NCI-H774 (cell line): ENCODE measurements at regions not wholly inside any gene's neighbourhood (a gene's known extent, or its start where the extent isn't known, plus 50 kb on each side); places are given as distances from the start of the nearest gene placed in this dataset.
"Not testable (repeated sequence)": the region's sequence is repeated elsewhere in the genome, so short reads cannot be mapped to it uniquely, and the experiment has no call there.

Experiments
- DNase-seq: peaks from one replicate; lab custom pipeline; 2025; lab: John Stamatoyannopoulos, UW

DNA sequence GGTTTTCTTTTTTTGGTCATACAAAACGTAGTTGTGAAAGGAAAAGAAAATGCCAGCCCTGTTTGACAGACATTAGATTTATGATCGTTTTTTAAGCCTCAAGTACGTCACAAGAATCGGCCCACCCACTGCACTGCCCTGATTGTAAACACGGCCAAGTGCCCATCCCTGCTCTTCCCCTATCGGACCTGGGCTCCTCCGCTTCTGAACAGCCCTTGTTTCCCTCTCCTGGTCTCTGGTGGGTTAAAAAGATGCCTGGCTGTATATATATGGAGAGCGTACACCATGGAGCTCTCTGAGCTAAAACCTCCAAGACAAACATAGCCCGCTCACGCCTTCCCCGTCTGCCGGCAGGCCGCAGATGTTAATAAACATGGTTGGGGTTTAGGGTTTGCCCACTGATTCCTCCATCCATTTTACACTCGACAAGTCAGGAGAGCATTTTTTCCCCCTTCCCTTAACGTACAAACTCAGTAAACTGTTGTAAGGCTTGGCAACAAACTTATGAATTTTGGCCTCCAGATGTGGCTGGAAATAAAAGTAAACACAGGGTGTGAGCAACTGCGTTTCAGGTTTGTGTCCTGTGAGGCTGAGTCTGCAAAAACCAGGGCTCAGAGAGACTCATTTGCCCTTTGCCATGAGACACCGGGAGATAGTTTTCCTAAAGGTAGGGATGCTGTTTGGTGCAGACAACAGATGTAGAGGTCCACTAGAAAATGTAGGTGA lies 325.9 kb downstream of the SOX9 start:
- DNase-seq = no peak

DNA sequence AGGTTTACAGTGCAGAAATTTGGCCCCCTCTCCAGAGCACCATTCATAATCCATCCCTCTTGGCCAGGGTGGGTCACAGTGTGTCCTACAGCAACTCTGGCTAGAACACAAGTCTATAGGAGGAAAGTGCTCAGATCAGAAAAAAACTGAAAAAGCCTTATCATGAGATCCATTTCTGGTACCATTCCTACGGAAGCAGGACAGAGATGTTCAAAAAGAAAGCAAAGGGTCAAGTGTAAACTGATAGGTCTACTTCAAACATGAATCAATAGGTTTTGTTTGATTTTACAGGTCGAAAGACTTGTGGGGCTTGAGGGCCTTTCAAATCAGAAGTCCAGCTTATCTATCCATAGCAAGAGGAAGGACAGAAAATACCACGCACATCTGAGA lies 326.4 kb downstream of the SOX9 start:
- DNase-seq = no peak

DNA sequence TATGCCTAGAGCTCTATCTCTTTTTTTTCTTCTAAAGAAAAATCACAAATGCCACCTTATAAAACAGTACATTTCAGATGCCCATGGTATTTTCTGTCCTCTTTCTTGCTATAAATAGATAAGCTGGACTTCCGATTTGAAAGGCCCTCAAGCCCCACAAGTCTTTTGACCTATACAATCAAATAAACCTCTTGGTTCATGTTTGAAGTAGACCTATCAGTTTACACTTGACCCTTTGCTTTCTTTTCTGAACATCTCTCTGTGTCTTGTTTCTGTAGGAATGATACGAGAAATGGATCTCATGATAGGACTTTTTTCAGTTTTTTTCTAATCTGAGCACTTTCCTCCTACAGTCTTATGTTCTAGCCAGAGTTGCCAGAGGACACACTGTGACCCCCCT lies 327.2 kb downstream of the SOX9 start:
- DNase-seq = no peak

- no peak for DNase-seq
These were observed 331.7 kb downstream of the SOX9 start for GRCh38 chr17:72452286-72453173.

DNA sequence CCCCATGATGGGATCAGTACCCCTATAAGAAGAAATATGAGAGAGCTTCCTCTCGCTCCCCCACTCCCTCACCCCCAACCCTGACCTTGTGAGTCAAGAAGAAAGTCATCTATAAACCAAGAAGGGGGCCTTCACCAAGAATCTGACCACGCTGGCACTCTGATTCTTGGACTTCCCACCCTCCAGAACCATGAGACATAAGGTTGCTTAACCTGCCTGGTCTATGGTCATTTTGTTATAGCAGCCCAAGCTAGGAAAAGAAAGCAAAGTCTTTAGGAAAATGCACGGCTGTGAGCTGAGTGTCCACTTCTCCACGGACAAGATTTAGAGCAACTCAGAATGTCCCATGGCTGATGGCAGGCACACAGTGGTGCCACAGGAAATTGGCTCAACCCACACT lies 333.5 kb downstream of the SOX9 start:
- no peak for DNase-seq

DNA sequence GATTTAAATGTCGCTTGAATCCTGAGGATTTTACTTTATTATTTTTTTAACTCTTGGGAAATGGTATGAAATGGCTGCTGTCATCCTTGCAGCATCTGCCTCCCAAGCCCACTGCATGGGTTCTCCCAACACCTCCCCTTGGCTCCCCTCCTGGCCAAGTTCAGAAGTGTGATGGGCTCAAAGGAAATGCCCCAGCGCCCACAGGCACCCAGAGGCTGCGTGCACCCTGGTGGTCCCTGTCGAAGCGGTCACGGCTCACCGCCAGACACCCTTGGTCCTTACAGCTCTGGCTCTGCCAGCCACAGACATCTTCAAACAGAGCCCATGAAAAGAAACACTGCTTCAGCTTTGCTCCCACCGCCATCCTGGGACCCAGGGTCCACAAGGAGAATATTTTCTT lies 334.7 kb downstream of the SOX9 start:
- no peak for DNase-seq

GRCh38 chr17:72456075-72456474 lies 335.3 kb downstream of the SOX9 start:
- no peak for DNase-seq

DNA sequence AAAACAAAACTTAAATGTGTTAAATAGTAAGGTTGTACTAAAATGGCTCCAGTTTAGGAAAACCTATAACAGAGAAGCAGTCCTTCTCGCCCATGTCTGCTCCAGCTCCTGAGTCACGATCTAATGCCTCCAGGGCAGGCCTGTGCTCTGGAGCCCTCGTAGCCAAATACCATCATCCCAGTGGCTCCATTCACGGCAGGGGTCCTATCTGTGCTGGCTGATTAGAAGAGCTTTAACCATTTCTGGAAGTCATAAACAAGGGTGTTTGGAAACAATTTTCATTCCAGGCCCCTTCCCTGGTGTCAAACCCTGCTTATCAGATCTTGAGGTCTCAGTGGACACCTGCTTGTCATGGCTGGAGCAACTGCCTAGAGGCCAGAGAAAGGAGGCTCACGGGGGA lies 336.9 kb downstream of the SOX9 start:
- no peak for DNase-seq

DNA sequence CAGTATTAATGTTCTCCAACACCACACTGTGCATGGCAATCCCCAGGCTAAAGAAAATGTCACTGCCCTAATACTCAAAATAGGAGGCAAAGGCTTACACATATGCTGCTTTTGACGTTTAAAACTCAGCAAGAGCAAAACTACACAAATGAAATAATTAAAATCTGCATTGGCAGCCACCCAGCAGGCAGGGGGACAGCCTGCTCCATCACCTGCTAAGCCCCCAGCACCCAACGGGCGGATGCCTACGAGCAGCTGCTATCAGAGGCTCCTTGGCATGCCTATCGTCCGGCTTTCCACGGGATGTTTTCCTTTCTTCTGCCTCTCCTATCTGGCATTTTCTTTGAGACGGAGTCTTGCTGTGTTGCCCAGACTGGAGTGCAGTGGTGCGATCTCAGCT lies 337.5 kb downstream of the SOX9 start:
- DNase-seq = no peak

DNA sequence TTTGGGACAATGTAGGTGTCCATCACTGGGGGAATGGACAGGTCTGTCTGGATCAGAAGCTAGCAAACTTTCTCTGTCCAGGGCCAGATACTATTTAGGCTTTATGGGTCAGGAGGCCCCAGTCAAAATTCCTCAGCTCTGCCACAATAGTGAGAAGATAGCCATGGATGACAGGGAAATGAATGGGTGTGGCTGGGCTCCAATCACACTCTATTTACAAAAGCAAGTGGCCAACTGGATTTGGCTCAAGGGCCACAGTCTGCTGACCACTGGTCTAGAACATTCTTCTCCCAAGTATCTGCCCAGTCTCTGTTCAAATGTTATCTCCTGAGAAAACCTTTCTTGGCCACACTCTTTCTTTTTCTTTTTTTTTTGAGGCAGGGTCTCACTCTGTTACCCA lies 339.9 kb downstream of the SOX9 start:
- no peak for DNase-seq

DNA sequence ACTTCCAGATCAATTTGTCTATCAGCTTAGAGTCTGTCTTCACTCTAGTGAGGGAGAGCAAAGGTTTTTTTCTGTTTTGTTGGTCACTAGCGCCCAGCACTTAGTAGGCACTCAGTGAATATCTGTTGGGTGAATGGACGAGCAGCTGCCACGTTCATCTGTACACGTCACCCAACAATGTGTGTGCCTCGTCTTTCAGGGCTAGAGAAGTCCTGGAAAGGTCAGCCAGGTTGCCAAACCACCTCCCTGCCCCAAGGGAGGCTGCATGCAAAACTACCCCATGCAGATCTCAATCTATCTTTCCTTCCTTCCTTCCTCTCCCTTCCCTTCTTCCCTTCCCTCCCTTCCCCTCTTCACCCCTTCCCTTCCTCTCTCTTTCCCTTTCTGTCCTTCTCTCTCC lies 340.9 kb downstream of the SOX9 start:
- no peak for DNase-seq

DNA sequence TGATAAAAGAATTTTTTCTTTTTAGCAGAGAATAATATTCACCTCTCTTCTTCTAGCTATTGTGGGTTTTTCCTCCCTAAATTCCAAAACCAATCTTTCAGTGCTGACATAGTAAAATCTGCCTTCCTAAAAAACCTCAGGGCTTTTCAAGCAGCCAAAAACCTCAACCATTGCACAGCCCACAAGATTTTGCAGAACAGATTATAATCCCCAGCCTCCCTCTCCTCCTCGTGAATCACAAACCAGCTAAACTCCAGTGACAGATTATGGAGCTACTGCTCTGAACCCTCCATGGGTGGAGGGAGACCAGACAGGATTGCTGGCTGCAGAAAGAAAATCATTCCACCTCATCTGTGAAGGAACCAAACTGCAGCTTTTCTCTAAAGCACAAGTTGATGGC lies 341.6 kb downstream of the SOX9 start:
- no peak for DNase-seq

DNA sequence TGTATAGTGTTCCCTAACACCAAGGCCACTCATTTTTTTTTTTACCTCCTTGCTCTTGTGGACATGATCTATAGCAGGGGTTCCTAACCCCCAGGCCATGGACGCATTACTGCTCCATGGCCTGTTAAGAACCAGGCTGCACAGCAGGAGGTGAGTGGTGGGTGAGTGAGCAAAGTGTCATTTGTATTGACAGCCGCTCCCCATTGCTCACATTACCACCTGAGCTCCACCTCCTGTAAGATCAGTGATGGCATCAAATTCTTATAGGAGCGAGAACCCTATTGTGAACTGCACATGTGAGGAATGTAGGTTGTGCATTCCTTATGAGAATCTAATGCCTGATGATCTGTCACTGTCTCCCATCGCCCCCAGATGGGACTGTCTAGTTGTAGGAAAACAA lies 342.0 kb downstream of the SOX9 start:
- DNase-seq = no peak

GRCh38 chr17:72463287-72464102 lies 342.7 kb downstream of the SOX9 start:
- no peak for DNase-seq

GRCh38 chr17:72464221-72464620 lies 343.4 kb downstream of the SOX9 start:
- not testable (repeated sequence) for DNase-seq

GRCh38 chr17:72465191-72466024 lies 344.6 kb downstream of the SOX9 start:
- no peak for DNase-seq

- no peak for DNase-seq
These were observed 345.4 kb downstream of the SOX9 start for GRCh38 chr17:72466199-72466598.

DNA sequence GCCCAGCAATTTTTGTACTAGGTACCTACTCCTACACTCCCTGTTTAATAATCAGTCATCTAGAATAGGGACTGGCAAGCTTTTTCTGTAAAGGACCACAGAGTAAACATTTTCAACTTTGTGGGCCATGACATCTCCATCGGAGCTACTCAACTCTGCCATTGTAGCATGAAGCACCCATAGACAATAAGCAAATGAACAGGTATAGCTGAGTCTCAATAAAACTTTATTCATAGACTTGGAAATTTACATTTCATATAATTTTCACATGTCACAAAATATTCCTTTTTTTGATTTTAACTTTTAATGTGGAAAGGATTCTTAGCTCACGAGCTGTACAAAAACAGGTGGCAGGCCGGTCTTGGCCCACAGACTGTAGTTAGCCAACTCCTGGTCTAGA lies 345.8 kb downstream of the SOX9 start:
- DNase-seq = no peak

GRCh38 chr17:72467841-72468653 lies 347.2 kb downstream of the SOX9 start:
- DNase-seq = no peak

GRCh38 chr17:72468841-72469240 lies 348.0 kb downstream of the SOX9 start:
- DNase-seq = no peak
